GM12872 (cell line): ENCODE measurements at regions not wholly inside any gene's neighbourhood (a gene's known extent, or its start where the extent isn't known, plus 50 kb on each side); places are given as distances from the start of the nearest gene placed in this dataset.

ENCODE experiments used
- TF ChIP-seq, protein P1 (sequence below): IDR thresholded peaks from 3 replicates; pipeline ENCODE4 v1.5.1; 2011; ENCODE audit warnings: low read depth, mild to moderate bottlenecking, low read length, moderate library complexity; ENCODE audit not compliant: insufficient read depth

DNA sequence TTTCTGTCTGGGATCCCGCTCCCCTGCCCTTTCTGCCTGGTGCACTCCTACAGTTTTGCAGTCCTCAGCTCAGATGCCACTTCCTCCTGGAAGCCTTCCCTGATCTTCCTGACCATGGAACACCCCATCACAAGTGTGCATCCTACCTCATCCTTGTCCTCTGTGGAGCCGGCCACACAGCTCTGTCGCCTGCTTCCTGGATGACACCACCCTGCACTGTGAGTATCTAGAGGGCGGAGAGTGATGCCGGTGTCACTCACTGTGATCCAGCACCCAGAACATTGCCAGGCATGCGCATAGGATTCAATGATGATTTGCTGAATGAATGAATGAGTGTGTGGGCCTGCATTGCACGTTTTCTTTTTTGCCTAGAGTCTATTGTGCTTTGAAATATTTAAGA lies 529.9 kb downstream of the TCERG1L start:
- TF ChIP-seq, protein P1, sequence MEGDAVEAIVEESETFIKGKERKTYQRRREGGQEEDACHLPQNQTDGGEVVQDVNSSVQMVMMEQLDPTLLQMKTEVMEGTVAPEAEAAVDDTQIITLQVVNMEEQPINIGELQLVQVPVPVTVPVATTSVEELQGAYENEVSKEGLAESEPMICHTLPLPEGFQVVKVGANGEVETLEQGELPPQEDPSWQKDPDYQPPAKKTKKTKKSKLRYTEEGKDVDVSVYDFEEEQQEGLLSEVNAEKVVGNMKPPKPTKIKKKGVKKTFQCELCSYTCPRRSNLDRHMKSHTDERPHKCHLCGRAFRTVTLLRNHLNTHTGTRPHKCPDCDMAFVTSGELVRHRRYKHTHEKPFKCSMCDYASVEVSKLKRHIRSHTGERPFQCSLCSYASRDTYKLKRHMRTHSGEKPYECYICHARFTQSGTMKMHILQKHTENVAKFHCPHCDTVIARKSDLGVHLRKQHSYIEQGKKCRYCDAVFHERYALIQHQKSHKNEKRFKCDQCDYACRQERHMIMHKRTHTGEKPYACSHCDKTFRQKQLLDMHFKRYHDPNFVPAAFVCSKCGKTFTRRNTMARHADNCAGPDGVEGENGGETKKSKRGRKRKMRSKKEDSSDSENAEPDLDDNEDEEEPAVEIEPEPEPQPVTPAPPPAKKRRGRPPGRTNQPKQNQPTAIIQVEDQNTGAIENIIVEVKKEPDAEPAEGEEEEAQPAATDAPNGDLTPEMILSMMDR: no peak

DNA sequence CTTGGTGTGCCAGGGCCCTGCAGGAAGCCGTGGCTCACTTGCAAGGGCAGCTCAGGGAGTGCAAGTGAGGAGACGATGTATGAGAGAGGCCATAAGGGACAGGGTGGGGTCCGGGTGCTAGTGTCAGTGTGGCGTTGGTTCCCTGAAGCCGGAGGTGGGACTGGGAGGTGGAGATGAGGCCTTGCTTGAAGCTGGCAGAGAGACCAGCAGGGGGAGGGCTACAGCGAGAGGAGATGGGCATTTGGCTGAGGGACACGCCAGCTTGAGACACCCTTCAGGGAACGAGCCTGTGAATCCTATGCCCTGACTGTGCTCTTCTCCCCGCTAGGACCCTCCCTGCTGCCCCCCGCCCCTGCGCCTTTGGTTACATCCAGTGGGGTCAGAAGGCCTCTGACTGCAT lies 529.1 kb downstream of the TCERG1L start:
- TF ChIP-seq, protein P1: no peak

DNA sequence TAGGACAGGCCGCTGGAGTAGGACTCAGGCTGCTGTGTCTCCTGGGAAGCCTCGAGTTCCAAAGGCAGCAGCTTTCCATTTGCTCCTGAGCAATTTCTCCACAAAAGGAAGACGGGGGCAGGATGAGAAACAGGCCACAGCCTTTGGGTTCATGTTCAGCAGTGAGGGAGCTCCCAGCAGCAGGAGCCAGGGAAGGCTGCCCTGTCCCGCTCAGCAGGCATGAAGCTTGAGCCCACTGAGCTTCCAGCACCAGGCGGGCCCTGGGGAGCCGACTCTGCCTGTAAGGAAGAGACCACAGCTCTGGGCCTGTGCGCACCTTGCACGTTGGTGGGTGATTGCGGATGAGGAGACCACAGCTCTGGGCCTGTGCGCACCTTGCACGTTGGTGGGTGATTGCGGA lies 527.2 kb downstream of the TCERG1L start:
- TF ChIP-seq, protein P1: no peak

DNA sequence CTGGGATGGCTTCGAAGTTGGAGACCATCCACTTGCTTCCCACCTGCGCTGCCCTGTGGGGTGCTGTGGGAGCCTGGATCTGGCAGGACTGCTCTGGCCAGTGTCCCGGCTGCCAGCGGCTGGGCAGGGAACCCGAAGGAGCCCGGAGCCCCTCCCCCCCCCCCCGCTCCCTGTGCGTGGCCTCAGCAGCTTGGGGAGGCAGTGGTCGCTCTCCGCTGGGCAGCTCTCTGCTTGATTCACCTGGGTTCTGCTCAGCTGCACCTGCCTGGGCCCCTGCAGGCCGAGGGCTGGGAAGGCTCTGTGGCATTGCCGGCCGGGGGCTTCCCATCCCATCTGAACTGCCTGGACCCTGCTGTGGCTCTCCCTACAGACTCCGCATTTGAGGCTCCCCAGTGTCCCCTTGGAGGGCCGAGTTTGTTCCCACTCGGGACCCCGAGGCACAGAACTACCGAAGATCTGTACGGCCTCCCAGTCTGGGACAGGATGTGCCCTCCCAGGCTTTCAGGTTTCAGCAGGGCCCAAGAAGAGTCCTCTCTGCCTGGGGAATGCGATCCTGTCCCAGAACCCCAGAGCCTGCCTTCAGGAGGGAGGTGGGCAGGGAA lies 525.1 kb downstream of the TCERG1L start:
- TF ChIP-seq, protein P1: no peak

DNA sequence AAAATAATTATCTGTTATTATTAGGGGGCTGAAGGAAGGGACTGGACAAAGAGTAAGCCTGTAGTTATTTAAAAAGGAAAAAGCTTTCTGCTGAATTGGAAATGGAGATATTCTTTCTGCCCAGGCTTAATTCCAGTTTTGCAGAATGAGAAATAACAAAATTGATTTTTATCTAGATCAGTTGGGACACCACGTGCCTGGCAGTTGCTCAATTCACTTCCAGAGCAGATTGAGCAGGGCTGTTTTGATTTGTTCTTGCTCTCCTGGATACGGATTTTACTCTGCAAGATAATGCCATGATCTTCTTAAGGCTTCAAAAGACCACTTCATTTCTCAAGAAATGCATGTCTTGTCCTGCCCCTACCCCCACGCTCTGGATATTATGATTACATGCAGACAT lies 524.3 kb downstream of the TCERG1L start:
- TF ChIP-seq, protein P1: no peak

DNA sequence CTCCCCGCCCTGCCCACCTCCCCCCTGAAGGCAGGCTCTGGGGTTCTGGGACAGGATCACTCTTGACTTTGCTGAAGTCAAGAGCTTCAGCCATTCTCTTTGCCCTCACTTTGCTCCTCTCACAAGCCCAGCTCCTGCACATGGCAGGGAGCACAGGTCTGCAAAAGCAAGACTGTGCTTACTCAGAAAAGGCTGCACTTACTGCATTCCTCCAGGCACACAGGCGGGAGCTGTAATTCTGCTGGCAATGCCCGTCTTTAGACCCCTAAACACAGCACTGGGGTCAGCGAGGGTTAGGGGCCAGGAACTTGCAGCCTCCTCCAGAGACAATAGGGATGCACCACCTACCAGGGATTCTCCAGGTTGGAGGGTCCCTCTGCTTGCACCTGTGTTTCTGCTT lies 523.7 kb downstream of the TCERG1L start:
- TF ChIP-seq, protein P1: no peak

DNA sequence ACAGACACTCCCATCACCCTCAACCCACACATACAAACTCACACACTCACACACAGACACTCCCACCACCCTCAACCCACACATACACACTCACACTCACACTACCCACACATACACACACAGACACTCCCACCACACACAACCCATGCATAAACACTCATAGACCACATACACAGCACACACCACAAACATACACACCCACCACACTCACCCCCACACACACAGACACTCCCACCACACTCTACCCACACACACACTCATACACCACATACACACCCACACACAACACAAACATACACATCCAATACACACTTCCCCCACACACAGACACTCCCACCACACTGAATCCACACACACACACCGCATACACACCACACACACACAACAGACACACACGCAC lies 521.2 kb downstream of the TCERG1L start:
- TF ChIP-seq, protein P1: no peak
